IMR-90 (cell line): ENCODE measurements at regions not wholly inside any gene's neighbourhood (a gene's known extent, or its start where the extent isn't known, plus 50 kb on each side); places are given as distances from the start of the nearest gene placed in this dataset.

Experiments used
- ATAC-seq: fragments of 200-7000 bp; cut with Tn5 transposase; 2 replicates; pipeline ENCODE4 v1.9.1; 2020; ENCODE audit warnings: low read depth, mild to moderate bottlenecking, moderate library complexity
- BruUV-seq: library from RNA; stranded (reverse); fragments of 400-500 nt; replicated peaks from 2 replicates; lab custom pipeline; 2021; lab: Mats Ljungman, UMichigan
- CTCF ChIA-PET: fragments of 300-600 bp; formaldehyde crosslinking; extraction: SDS; loops from one replicate; lab custom pipeline; 2021; ENCODE audit warnings: antibody characterized with exemption; lab: Yijun Ruan, JAX
- POLR2A ChIA-PET: fragments of 300-600 bp; sonication (Branson Sonifier 250); formaldehyde crosslinking; loops from one replicate; lab custom pipeline; 2022; ENCODE audit warnings: antibody characterized with exemption; ENCODE audit not compliant: unreplicated experiment; lab: Charles Lee
- DNase-seq: peaks from one replicate; pipeline ENCODE4 v3.0.0; 2013
- H2AFZ ChIP-seq: replicated peaks from 2 replicates; pipeline ENCODE3; 2013; ENCODE audit warnings: low read length, mild to moderate bottlenecking; ENCODE audit not compliant: poor library complexity
- H2AK5ac ChIP-seq: 2 replicates; pipeline ENCODE4 v1.6.1; 2013; ENCODE audit warnings: low read depth, low read length, inconsistent platforms
- H2AK9ac ChIP-seq: replicated peaks from 2 replicates; pipeline ENCODE3; 2013; ENCODE audit warnings: mild to moderate bottlenecking, low read depth, low read length, moderate library complexity; ENCODE audit not compliant: poor library complexity
- H2BK120ac ChIP-seq: 2 replicates; pipeline ENCODE4 v1.6.1; 2013; ENCODE audit warnings: low read depth, low read length, inconsistent platforms
- H2BK15ac ChIP-seq: 3 replicates; pipeline ENCODE4 v1.6.1; 2013; ENCODE audit warnings: low read depth, low read length, inconsistent platforms
- H2BK20ac ChIP-seq: 2 replicates; pipeline ENCODE4 v1.6.1; 2013; ENCODE audit warnings: low read depth, mild to moderate bottlenecking, inconsistent platforms, low read length, moderate library complexity
- H2BK5ac ChIP-seq: 2 replicates; pipeline ENCODE4 v1.6.1; 2013; ENCODE audit warnings: mild to moderate bottlenecking, low read depth, low read length, inconsistent platforms; ENCODE audit not compliant: poor library complexity, severe bottlenecking
- H3K14ac ChIP-seq: replicated peaks from 2 replicates; pipeline ENCODE4 v1.6.1; 2013; ENCODE audit warnings: low read depth, low read length, inconsistent platforms
- H3K18ac ChIP-seq: 2 replicates; pipeline ENCODE4 v1.6.1; 2013; ENCODE audit warnings: low read depth, low read length, control low read depth
- H3K23ac ChIP-seq: 2 replicates; pipeline ENCODE4 v1.6.1; 2013; ENCODE audit warnings: low read depth, low read length, inconsistent platforms
- H3K27ac ChIP-seq: 2 replicates; pipeline ENCODE4 v1.5.1; 2013; ENCODE audit warnings: mild to moderate bottlenecking, control low read depth, low read length; ENCODE audit not compliant: insufficient read depth
- H3K27me3 ChIP-seq: 2 replicates; pipeline ENCODE4 v1.6.1; 2013; ENCODE audit warnings: low read length; ENCODE audit not compliant: control insufficient read depth, insufficient read depth
- H3K36me3 ChIP-seq: 2 replicates; pipeline ENCODE4 v1.6.1; 2013; ENCODE audit warnings: low read length, mixed read lengths; ENCODE audit not compliant: control insufficient read depth, insufficient read depth
- H3K4ac ChIP-seq: 2 replicates; pipeline ENCODE4 v1.6.1; 2013; ENCODE audit warnings: low read depth, low read length, inconsistent platforms
- H3K4me1 ChIP-seq: 2 replicates; pipeline ENCODE4 v1.6.1; 2013; ENCODE audit warnings: low read length, mixed read lengths; ENCODE audit not compliant: control insufficient read depth, insufficient read depth
- H3K4me2 ChIP-seq: 2 replicates; pipeline ENCODE4 v1.6.1; 2013; ENCODE audit warnings: low read depth, mild to moderate bottlenecking, control low read depth, low read length, moderate library complexity
- H3K4me3 ChIP-seq: 2 replicates; pipeline ENCODE4 v1.5.1; 2013; ENCODE audit warnings: low read depth, mild to moderate bottlenecking, control low read depth, low read length, moderate library complexity; ENCODE audit not compliant: insufficient read depth
- H3K56ac ChIP-seq: 2 replicates; pipeline ENCODE4 v1.6.1; 2013; ENCODE audit warnings: low read length, inconsistent platforms; ENCODE audit not compliant: insufficient read depth; ENCODE audit errors: extremely low read depth
- H3K79me1 ChIP-seq, 2 experiments: 2 replicates each; pipeline ENCODE4 v1.6.1; 2013; ENCODE audit warnings: low read length in 2 of 2, inconsistent platforms in 1 of 2, low read depth in 1 of 2
- H3K9ac ChIP-seq: 2 replicates; pipeline ENCODE4 v1.6.1; 2013; ENCODE audit warnings: low read depth, low read length, control low read depth
- H3K9me1 ChIP-seq: 2 replicates; pipeline ENCODE4 v1.6.1; 2013; ENCODE audit warnings: low read length, inconsistent platforms; ENCODE audit not compliant: insufficient read depth
- H3K9me3 ChIP-seq: 2 replicates; pipeline ENCODE4 v1.6.1; 2013; ENCODE audit warnings: low read length; ENCODE audit not compliant: control insufficient read depth, insufficient read depth
- H4K20me1 ChIP-seq: 2 replicates; pipeline ENCODE4 v1.6.1; 2013; ENCODE audit warnings: low read length, inconsistent platforms; ENCODE audit not compliant: insufficient read depth
- H4K5ac ChIP-seq: 2 replicates; pipeline ENCODE4 v1.6.1; 2013; ENCODE audit warnings: mild to moderate bottlenecking, low read depth, low read length, control low read depth
- H4K8ac ChIP-seq, 2 experiments: 2 replicates each; pipeline ENCODE4 v1.6.1; 2013; ENCODE audit warnings: low read depth in 2 of 2, low read length in 2 of 2, control low read depth in 1 of 2, inconsistent platforms in 1 of 2
- H4K91ac ChIP-seq: 2 replicates; pipeline ENCODE4 v1.6.1; 2013; ENCODE audit warnings: low read depth, low read length, inconsistent platforms; ENCODE audit not compliant: insufficient read depth
- BHLHE40 ChIP-seq: fragments of 150-350 bp; IDR thresholded peaks from 2 replicates; pipeline ENCODE4 v1.6.1; 2016; ENCODE audit warnings: mild to moderate bottlenecking, low read depth, low read length
- CEBPB ChIP-seq: IDR thresholded peaks from 2 replicates; pipeline ENCODE4 v1.6.1; 2012; ENCODE audit warnings: low read depth, low read length, improper control_type of control experiment
- CHD1 ChIP-seq: IDR thresholded peaks from 2 replicates; pipeline ENCODE4 v1.6.1; 2012; ENCODE audit warnings: low read depth, low read length, improper control_type of control experiment
- CTCF ChIP-seq: conservative IDR thresholded peaks from 2 replicates; pipeline ENCODE4 v1.5.1; 2012; ENCODE audit warnings: mild to moderate bottlenecking, low read depth, low read length, improper control_type of control experiment
- FOS ChIP-seq: fragments of 150-350 bp; IDR thresholded peaks from 2 replicates; pipeline ENCODE4 v1.6.1; 2016; ENCODE audit warnings: low read depth, low read length
- MAFK ChIP-seq: IDR thresholded peaks from 2 replicates; pipeline ENCODE4 v1.6.1; 2012; ENCODE audit warnings: low read depth, low read length, improper control_type of control experiment
- MAZ ChIP-seq: IDR thresholded peaks from 2 replicates; pipeline ENCODE4 v1.6.1; 2012; ENCODE audit warnings: low read depth, mild to moderate bottlenecking, low read length, improper control_type of control experiment, moderate library complexity, borderline replicate concordance
- MXI1 ChIP-seq: IDR thresholded peaks from 2 replicates; pipeline ENCODE4 v1.6.1; 2012; ENCODE audit warnings: low read depth, mild to moderate bottlenecking, low read length, moderate library complexity, borderline replicate concordance
- NFE2L2 ChIP-seq: fragments of 150-350 bp; IDR thresholded peaks from 2 replicates; pipeline ENCODE4 v1.6.1; 2016; ENCODE audit warnings: low read depth, mild to moderate bottlenecking, low read length
- POLR2A ChIP-seq: IDR thresholded peaks from 2 replicates; pipeline ENCODE4 v1.6.1; 2012; ENCODE audit warnings: mild to moderate bottlenecking, low read depth, low read length
- RAD21 ChIP-seq: IDR thresholded peaks from 2 replicates; pipeline ENCODE4 v1.6.1; 2012; ENCODE audit warnings: low read length, improper control_type of control experiment
- RCOR1 ChIP-seq: IDR thresholded peaks from 2 replicates; pipeline ENCODE4 v1.6.1; 2012; ENCODE audit warnings: mild to moderate bottlenecking, low read length, improper control_type of control experiment; ENCODE audit not compliant: insufficient replicate concordance
- RFX5 ChIP-seq: IDR thresholded peaks from 2 replicates; pipeline ENCODE4 v1.8.0; 2012; ENCODE audit warnings: low read depth, mild to moderate bottlenecking, low read length, moderate library complexity
- SMC3 ChIP-seq: fragments of 150-350 bp; IDR thresholded peaks from 2 replicates; pipeline ENCODE4 v1.6.1; 2016; ENCODE audit warnings: low read depth, mild to moderate bottlenecking, antibody characterized with exemption, low read length, moderate library complexity
- WGBS, 2 experiments: methylation state at CpG; one replicate each; pipeline versions ENCODE4 v1.1.5 to v1.1.7; 2013; ENCODE audit warnings: missing lambda C conversion rate in 2 of 2; ENCODE audit not compliant: insufficient read length in 1 of 2; ENCODE audit errors: extremely low coverage in 2 of 2; 5-methylcytosine and 5-hydroxymethylcytosine counted together
- dilution Hi-C: fragments of 300-500 bp; cut with HindIII; formaldehyde crosslinking; loops from one replicate; pipeline ENCODE4 v1.14.3; 2018; ENCODE audit warnings: low sequenced_read_pairs; ENCODE audit not compliant: unreplicated experiment
- in situ Hi-C: fragments of 300-500 bp; cut with MboI; formaldehyde crosslinking; loops from 3 replicates; pipeline ENCODE4 v1.14.3; 2019; ENCODE audit warnings: low sequenced_read_pairs, inconsistent platforms, mixed read lengths
- intact Hi-C: fragments of 100-400 bp; cut with micrococcal nuclease; formaldehyde crosslinking; loops from 2 replicates; pipeline ENCODE4 v1.10.0; 2022
- TF ChIP-seq, protein P1 (sequence below): fragments of 150-350 bp; IDR thresholded peaks from 2 replicates; pipeline ENCODE4 v1.6.1; 2016; ENCODE audit warnings: low read depth, mild to moderate bottlenecking, low read length, moderate library complexity, borderline replicate concordance
- TF ChIP-seq, protein P2 (sequence below): fragments of 150-350 bp; IDR thresholded peaks from 2 replicates; pipeline ENCODE4 v1.6.1; 2017; ENCODE audit warnings: mild to moderate bottlenecking, antibody characterized with exemption, low read length, low read depth

DNA sequence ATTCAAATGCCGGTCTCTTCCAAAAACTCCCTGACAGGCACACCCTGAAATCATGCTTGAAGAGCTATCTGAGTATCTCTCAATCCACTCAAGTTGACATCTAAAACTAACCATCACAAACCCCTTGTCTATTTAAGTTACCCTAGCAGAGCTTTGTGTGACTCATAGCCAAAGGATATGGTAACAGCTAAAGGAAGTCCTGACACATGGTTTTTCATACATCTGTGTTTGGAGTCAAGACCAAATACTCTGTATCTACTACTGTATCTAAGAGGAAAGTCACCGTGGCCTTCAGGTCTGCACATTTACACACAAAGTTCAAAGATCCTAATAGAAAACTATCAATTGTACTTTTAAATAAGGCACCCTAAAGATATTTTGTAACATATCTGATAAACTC, 239.6 kb upstream of the VCX start:
- no peaks in the 10 kb centered on the region for H3K36me3 ChIP-seq
- dilution Hi-C loops = no loop called here

More for the DNA sequence above, 239.6 kb upstream of the VCX start:
- Histone ChIP-seq H2BK5ac (no peak overlapping the region), H2AK5ac (no peak overlapping the region), H2AFZ (no peak overlapping the region), H3K79me1 (no peaks in the 10 kb centered on the region), H3K9ac (no peak overlapping the region), H3K56ac (no peak overlapping the region), H3K4me3 (no peak overlapping the region), H3K4me2 (no peak overlapping the region), H2BK15ac (no peak overlapping the region), H3K9me1 (no peaks in the 10 kb centered on the region), H3K23ac (no peak overlapping the region), H3K9me3 (peaks cover 7% of the 10 kb centered on the region), H2AK9ac (no peak overlapping the region), H2BK20ac (no peak overlapping the region), H3K4me1 (no peaks in the 10 kb centered on the region), H3K27ac (no peak overlapping the region), H3K4ac (no peak overlapping the region), H2BK120ac (no peak overlapping the region), H3K14ac (no peak overlapping the region), H3K27me3 (no peaks in the 10 kb centered on the region), H4K8ac (no peak overlapping the region), H4K5ac (no peak overlapping the region), H3K18ac (no peak overlapping the region), H4K20me1 (no peaks in the 10 kb centered on the region), H4K91ac (no peak overlapping the region)
- intact Hi-C loops (no loop called here), in situ Hi-C loops (no loop called here)
- DNase-seq = no peak
- no peak for ATAC-seq
- WGBS, 2 experiments = 80% methylated on average over 1 of the region's 2 CpGs; no CpG with 5 or more reads in 1 of the 2 experiments
- TF ChIP-seq, protein P1, sequence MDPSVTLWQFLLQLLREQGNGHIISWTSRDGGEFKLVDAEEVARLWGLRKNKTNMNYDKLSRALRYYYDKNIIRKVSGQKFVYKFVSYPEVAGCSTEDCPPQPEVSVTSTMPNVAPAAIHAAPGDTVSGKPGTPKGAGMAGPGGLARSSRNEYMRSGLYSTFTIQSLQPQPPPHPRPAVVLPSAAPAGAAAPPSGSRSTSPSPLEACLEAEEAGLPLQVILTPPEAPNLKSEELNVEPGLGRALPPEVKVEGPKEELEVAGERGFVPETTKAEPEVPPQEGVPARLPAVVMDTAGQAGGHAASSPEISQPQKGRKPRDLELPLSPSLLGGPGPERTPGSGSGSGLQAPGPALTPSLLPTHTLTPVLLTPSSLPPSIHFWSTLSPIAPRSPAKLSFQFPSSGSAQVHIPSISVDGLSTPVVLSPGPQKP = no peak
- TF ChIP-seq RFX5 = no peak
- TF ChIP-seq BHLHE40 = no peak
- no peak for TF ChIP-seq CEBPB
- no peak for TF ChIP-seq CTCF
- no peak for TF ChIP-seq SMC3
- no peak for TF ChIP-seq CHD1
- TF ChIP-seq MXI1 = no peak
- TF ChIP-seq FOS = no peak
- TF ChIP-seq MAFK = no peak
- no peak for TF ChIP-seq RAD21
- no peak for TF ChIP-seq MAZ
- no peak for TF ChIP-seq POLR2A
- TF ChIP-seq RCOR1 = no peak
- no peak for TF ChIP-seq NFE2L2
- TF ChIP-seq, protein P2, sequence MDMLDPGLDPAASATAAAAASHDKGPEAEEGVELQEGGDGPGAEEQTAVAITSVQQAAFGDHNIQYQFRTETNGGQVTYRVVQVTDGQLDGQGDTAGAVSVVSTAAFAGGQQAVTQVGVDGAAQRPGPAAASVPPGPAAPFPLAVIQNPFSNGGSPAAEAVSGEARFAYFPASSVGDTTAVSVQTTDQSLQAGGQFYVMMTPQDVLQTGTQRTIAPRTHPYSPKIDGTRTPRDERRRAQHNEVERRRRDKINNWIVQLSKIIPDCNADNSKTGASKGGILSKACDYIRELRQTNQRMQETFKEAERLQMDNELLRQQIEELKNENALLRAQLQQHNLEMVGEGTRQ = no peak
- ChIA-PET CTCF (interaction anchor here (1.2 kb wide), 1 partner anchor 18 kb away, joined by 3 read pairs; no protein-coding TSS in a partner anchor), POLR2A (no interaction called here)
- BruUV-seq = no TSS peak
